GM10248 (cell line): ENCODE measurements at regions not wholly inside any gene's neighbourhood (a gene's known extent, or its start where the extent isn't known, plus 50 kb on each side); places are given as distances from the start of the nearest gene placed in this dataset.
"Not testable (repeated sequence)": the region's sequence is repeated elsewhere in the genome, so short reads cannot be mapped to it uniquely, and the experiment has no call there.

ENCODE experiments used
- CTCF ChIA-PET: fragments of 300-600 bp; sonication (Branson Sonifier 250); formaldehyde crosslinking; extraction: SDS; loops from one replicate; lab custom pipeline; 2021; ENCODE audit warnings: antibody characterized with exemption; lab: Yijun Ruan, JAX
- POLR2A ChIA-PET: fragments of 350-650 bp; sonication (Branson Sonifier 250); formaldehyde crosslinking; extraction: SDS; loops from one replicate; lab custom pipeline; 2020; ENCODE audit warnings: antibody characterized with exemption; lab: Yijun Ruan, JAX
- DNase-seq: peaks from one replicate; pipeline ENCODE4 v3.0.0; 2012; ENCODE audit errors: extremely low spot score
- TF ChIP-seq, protein P1 (sequence below): IDR thresholded peaks from 2 replicates; pipeline ENCODE4 v1.5.1; 2012; ENCODE audit warnings: mild to moderate bottlenecking, low read depth; ENCODE audit errors: extremely low read depth, missing control alignments, control extremely low read depth

DNA sequence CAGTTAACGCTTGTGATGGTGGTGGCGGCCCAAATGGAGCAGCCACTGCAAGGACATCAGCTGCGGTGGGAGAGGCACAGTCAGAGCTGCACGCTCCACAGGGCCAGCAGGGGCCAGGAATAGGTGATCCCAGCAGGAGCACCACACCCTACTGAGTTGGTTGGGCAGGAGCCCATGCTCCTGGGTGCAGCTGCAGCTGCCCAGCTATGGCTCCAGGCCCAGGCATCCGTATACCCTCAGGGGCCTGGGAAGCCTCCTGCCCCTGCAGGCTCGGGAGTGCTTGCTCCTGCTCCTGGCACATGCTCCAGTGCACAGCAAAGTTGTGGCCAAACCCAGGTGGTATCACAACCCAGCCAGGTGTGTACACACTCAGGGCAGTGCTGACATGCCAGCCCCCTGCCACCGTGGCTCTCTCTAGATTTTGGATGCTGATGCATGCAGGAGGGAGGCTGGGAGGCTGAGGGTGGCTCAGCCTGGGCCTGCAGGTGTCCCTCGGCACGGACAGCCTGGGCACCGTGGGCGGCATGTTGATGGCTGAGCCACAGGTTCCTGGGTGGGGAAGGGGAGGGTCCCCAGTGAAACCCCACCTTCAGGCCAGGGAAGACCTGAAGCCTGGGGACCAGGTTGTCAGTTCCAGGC lies 150.2 kb downstream of the CXXC4 start:
- TF ChIP-seq, protein P1, sequence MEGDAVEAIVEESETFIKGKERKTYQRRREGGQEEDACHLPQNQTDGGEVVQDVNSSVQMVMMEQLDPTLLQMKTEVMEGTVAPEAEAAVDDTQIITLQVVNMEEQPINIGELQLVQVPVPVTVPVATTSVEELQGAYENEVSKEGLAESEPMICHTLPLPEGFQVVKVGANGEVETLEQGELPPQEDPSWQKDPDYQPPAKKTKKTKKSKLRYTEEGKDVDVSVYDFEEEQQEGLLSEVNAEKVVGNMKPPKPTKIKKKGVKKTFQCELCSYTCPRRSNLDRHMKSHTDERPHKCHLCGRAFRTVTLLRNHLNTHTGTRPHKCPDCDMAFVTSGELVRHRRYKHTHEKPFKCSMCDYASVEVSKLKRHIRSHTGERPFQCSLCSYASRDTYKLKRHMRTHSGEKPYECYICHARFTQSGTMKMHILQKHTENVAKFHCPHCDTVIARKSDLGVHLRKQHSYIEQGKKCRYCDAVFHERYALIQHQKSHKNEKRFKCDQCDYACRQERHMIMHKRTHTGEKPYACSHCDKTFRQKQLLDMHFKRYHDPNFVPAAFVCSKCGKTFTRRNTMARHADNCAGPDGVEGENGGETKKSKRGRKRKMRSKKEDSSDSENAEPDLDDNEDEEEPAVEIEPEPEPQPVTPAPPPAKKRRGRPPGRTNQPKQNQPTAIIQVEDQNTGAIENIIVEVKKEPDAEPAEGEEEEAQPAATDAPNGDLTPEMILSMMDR, result no peak
- DNase-seq, result no peak
- ChIA-PET CTCF (interaction anchor here (1.7 kb wide), 1 partner anchor 15 kb away, joined by 4 read pairs; no protein-coding TSS in a partner anchor), POLR2A (no interaction called here)

DNA sequence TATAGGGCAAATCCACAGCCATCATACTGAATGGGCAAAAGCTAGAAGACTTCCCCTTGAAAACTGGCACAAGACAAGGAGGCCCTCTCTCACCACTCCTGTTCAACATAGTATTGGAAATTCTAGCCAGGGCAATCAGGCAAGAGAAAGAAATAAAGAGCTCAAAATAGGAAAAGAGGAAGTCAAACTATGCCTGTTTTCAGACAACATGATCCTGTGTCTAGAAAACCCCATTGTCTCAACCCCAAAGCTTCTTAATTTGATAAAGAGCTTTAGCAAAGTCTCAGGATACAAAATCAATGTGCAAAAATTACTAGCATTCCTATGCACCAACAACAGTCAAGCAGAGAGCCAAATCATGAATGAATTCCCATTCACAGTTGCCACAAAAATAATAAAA lies 160.3 kb downstream of the CXXC4 start:
- TF ChIP-seq, protein P1, result no peak
- POLR2A ChIA-PET, result no interaction called here
- no peak for DNase-seq
- CTCF ChIA-PET, result no interaction called here

- ChIA-PET CTCF (interaction anchor here (1.2 to 1.9 kb wide), 3 partner anchors 15 to 57 kb away, joined by 3 to 5 read pairs (median 4); no protein-coding TSS in a partner anchor), POLR2A (no interaction called here)
- no peak for DNase-seq
- TF ChIP-seq, protein P1, result no peak
These were observed 164.4 kb downstream of the CXXC4 start for GRCh38 chr4:104330125-104330905.

DNA sequence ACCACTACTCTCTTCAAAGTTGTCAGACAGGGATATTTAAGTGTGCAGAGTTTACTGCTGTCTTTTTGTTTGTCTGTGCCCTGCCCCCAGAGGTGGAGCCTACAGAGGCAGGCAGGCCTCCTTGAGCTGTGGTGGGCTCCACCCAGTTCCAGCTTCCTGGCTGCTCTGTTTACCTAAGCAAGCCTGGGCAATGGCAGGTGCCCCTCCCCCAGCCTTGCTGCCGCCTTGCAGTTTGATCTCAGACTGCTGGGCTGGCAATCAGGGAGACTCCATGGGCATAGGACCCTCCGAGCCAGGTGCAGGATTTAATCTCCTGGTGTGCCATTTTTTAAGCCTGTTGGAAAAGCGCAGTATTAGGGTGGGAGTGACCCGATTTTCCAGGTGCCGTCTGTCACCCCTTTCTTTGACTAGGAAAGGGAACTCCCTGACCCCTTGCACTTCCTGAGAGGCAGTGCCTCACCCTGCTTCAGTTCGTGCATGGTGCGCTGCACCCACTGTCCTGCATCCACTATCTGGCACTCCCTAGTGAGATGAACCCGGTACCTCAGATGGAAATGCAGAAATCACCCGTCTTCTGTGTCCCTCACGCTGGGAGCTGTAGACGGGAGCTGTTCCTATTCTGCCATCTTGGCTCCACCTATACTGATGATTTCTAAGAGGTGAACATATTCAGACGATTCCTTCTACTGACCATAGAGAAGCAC lies 167.6 kb downstream of the CXXC4 start:
- CTCF ChIA-PET, POLR2A ChIA-PET, DNase-seq: not testable (repeated sequence)

- POLR2A ChIA-PET, result no interaction called here
- TF ChIP-seq, protein P1, result no peak
- CTCF ChIA-PET, result interaction anchor here (0.7 to 1.0 kb wide), 2 partner anchors 10 kb away, joined by 3 to 4 read pairs; no protein-coding TSS in a partner anchor
- DNase-seq, result no peak
These were observed 192.0 kb downstream of the CXXC4 start for GRCh38 chr4:104302731-104303130.

GRCh38 chr4:104294811-104295210 lies 199.9 kb downstream of the CXXC4 start:
- TF ChIP-seq, protein P1, result no peak
- no peak for DNase-seq
- ChIA-PET POLR2A (no interaction called here), CTCF (interaction anchor here (1.5 kb wide), 1 partner anchor 20 kb away, joined by 5 read pairs; no protein-coding TSS in a partner anchor)
